ENCODE measurements at regions not wholly inside any gene's neighbourhood (a gene's known extent, or its start where the extent isn't known, plus 50 kb on each side); places are given as distances from the start of the nearest gene placed in this dataset.
"Not testable (repeated sequence)": the region's sequence is repeated elsewhere in the genome, so short reads cannot be mapped to it uniquely, and the experiment has no call there.

DNA sequence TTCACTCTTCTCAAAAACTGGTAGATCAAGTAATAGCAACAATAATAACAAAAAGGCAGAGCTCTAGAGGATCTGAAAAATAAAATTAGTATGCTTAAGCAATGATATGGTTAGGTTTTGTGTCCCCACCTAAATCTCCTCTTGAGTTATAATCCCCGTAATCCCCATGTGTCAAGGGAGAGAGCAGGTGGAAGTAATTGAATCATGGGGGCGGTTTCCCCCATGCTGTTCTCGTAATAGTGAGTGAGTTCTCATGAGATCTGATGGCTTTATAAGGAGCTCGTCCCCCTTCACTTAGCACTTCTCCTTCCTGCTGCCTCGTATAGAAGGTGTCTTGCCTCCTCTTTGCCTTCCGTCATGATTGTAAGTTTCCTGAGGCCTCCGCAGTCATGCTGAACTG is 60.2 kb upstream of the ABHD2 start:
- Histone ChIP-seq H3K9ac (ENCODE audit: low read length) (no peak overlapping the region), H3K4me3 (ENCODE audit: low read depth, low read length, poor library complexity, severe bottlenecking) (no peak overlapping the region), H3K79me2 (ENCODE audit: insufficient read depth, low read length) (no peaks in the 10 kb centered on the region), H2AFZ (ENCODE audit: low read length) (no peak overlapping the region), H3K27ac (ENCODE audit: low read depth, low read length, poor library complexity, severe bottlenecking) (no peak overlapping the region), H4K20me1 (ENCODE audit: insufficient read depth, low read length) (no peaks in the 10 kb centered on the region), H3K27me3 (ENCODE audit: insufficient read depth, low read length) (0 out of 2 replicates have a peak, but pooled peaks cover 5% of the 10 kb centered on the region), H3F3A (ENCODE audit: insufficient read depth, low read length) (no peaks in the 10 kb centered on the region), H3K36me3 (ENCODE audit: insufficient read depth, low read length) (no peaks in the 10 kb centered on the region; the same call in 1 of the 2 replicates), H3K9me2 (ENCODE audit: low read depth, low read length) (no peaks in the 10 kb centered on the region), H3K9me3 (ENCODE audit: low read length) (peaks cover 2% of the 10 kb centered on the region; the same call in 1 of the 2 replicates), H3K4me2 (ENCODE audit: low read length) (no peak overlapping the region), H3K4me1 (ENCODE audit: insufficient read depth, low read length, severe bottlenecking) (no peaks in the 10 kb centered on the region)
- TF ChIP-seq CTCF (IDR thresholded peaks at IDR 0.05; ENCODE audit: low read length) (no peak), EZH2 (IDR thresholded peaks at IDR 0.05; ENCODE audit: borderline replicate concordance, low read length) (no peak)

DNA sequence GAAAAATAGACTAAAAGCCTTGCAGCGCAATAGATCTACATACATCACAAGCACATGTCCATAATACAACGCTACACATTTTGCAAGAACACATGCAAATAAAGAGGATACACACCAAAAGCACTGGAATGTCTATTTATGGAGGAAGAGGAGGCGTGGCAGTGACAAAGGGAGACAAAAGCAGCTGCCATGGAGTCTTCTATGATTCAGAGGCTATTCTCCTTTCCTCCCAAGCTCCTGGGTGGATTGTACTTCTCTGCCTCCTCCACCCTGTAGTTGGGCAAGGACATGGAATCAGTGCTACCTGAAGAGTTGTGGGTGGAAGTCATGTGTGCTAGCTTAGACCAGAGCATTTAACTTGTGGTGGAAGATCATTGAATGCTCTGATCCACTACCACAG is 57.9 kb upstream of the ABHD2 start:
- no peak overlapping the region for H3K27ac ChIP-seq (ENCODE audit: low read depth, low read length, poor library complexity, severe bottlenecking)
- no peaks in the 10 kb centered on the region for H3K79me2 ChIP-seq (ENCODE audit: insufficient read depth, low read length)
- no peaks in the 10 kb centered on the region for H3F3A ChIP-seq (ENCODE audit: insufficient read depth, low read length)
- no peaks in the 10 kb centered on the region for H4K20me1 ChIP-seq (ENCODE audit: insufficient read depth, low read length)
- H3K4me2 ChIP-seq (ENCODE audit: low read length) = no peak overlapping the region
- no peak for TF ChIP-seq CTCF (IDR thresholded peaks at IDR 0.05; ENCODE audit: low read length)
- TF ChIP-seq EZH2 (IDR thresholded peaks at IDR 0.05; ENCODE audit: borderline replicate concordance, low read length) = no peak
- H3K9ac ChIP-seq (ENCODE audit: low read length) = no peak overlapping the region
- no peaks in the 10 kb centered on the region for H3K9me3 ChIP-seq (ENCODE audit: low read length)
- no peak overlapping the region for H2AFZ ChIP-seq (ENCODE audit: low read length)
- 0 out of 2 replicates have a peak, but pooled peaks cover 5% of the 10 kb centered on the region for H3K27me3 ChIP-seq (ENCODE audit: insufficient read depth, low read length)
- H3K9me2 ChIP-seq (ENCODE audit: low read depth, low read length) = no peaks in the 10 kb centered on the region
- no peak overlapping the region for H3K4me3 ChIP-seq (ENCODE audit: low read depth, low read length, poor library complexity, severe bottlenecking)
- no peaks in the 10 kb centered on the region for H3K4me1 ChIP-seq (ENCODE audit: insufficient read depth, low read length, severe bottlenecking)
- H3K36me3 ChIP-seq (ENCODE audit: insufficient read depth, low read length) = no peaks in the 10 kb centered on the region; the same call in 1 of the 2 replicates

DNA sequence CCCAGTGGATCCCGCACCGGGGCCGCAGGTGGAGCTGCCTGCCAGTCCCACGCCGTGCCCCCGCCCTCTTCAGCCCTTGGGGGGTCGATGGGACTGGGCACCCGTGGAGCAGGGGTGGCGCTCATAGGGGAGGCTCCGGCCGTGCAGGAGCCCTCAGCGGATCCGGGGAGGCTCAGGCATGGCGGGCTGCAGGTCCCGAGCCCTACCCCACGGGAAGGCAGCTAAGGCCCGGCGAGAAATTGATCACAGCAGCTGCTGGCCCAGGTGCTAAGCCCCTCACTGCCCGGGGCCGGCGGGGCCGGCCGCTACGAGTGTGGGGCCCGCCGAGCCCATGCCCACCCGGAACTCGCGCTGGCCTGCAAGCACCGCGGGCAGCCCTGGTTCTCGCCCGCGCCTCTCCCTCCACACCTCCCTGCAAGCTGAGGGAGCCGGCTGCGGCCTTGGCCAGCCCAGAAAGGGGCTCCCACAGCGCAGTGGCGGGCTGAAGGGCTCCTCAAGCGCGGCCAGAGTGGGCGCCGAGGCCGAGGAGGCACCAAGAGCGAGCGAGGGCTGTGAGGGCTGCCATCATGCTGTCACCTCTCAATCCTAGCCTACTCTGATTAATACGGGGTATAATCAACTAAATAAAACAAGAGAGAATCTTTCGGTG is 56.5 kb upstream of the ABHD2 start:
- H3K27me3 ChIP-seq (ENCODE audit: insufficient read depth, low read length); H3K9me3 ChIP-seq (ENCODE audit: low read length); H3K9ac ChIP-seq (ENCODE audit: low read length); H3K36me3 ChIP-seq (ENCODE audit: insufficient read depth, low read length); H3K9me2 ChIP-seq (ENCODE audit: low read depth, low read length); H3K4me2 ChIP-seq (ENCODE audit: low read length); H2AFZ ChIP-seq (ENCODE audit: low read length); H4K20me1 ChIP-seq (ENCODE audit: insufficient read depth, low read length); H3F3A ChIP-seq (ENCODE audit: insufficient read depth, low read length); H3K4me3 ChIP-seq (ENCODE audit: low read depth, low read length, poor library complexity, severe bottlenecking); H3K27ac ChIP-seq (ENCODE audit: low read depth, low read length, poor library complexity, severe bottlenecking); H3K79me2 ChIP-seq (ENCODE audit: insufficient read depth, low read length); H3K4me1 ChIP-seq (ENCODE audit: insufficient read depth, low read length, severe bottlenecking): not testable (repeated sequence)

DNA sequence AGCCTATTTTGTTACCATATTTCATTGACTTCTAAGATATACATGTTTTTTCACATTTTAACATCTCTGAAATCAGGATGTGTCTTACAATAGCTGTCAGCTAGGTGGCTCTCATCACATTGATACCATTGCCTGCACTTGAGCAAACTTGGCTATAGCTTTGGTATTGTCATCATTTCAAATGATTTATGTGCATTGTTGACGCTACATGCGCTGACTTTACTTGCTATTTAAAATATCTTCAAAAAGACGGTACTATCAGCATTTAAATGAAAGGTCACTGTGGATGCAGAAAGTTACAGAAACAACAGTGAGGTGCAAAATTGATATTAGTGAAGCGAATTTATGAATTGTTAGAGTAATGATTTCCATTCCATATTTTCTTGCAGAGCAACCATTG is 54.0 kb upstream of the ABHD2 start:
- H3K4me2 ChIP-seq (ENCODE audit: low read length) = no peak overlapping the region
- H3K9me2 ChIP-seq (ENCODE audit: low read depth, low read length) = no peaks in the 10 kb centered on the region
- no peaks in the 10 kb centered on the region for H3K4me1 ChIP-seq (ENCODE audit: insufficient read depth, low read length, severe bottlenecking)
- no peaks in the 10 kb centered on the region for H3K9me3 ChIP-seq (ENCODE audit: low read length)
- 0 out of 2 replicates have a peak, but pooled peaks cover 5% of the 10 kb centered on the region for H3K27me3 ChIP-seq (ENCODE audit: insufficient read depth, low read length)
- no peaks in the 10 kb centered on the region; the same call in 1 of the 2 replicates for H3K36me3 ChIP-seq (ENCODE audit: insufficient read depth, low read length)
- H3F3A ChIP-seq (ENCODE audit: insufficient read depth, low read length) = no peaks in the 10 kb centered on the region
- TF ChIP-seq EZH2 (IDR thresholded peaks at IDR 0.05; ENCODE audit: borderline replicate concordance, low read length) (no peak), CTCF (IDR thresholded peaks at IDR 0.05; ENCODE audit: low read length) (peak; percentile 42; the same call in 1 of the 2 replicates)
- no peak overlapping the region for H2AFZ ChIP-seq (ENCODE audit: low read length)
- H3K9ac ChIP-seq (ENCODE audit: low read length) = no peak overlapping the region
- no peak overlapping the region for H3K4me3 ChIP-seq (ENCODE audit: low read depth, low read length, poor library complexity, severe bottlenecking)
- H3K27ac ChIP-seq (ENCODE audit: low read depth, low read length, poor library complexity, severe bottlenecking) = no peak overlapping the region
- no peaks in the 10 kb centered on the region for H4K20me1 ChIP-seq (ENCODE audit: insufficient read depth, low read length)
- no peaks in the 10 kb centered on the region for H3K79me2 ChIP-seq (ENCODE audit: insufficient read depth, low read length)
